Effector memory CD4-positive, alpha-beta T cell (primary cell): ENCODE measurements at regions not wholly inside any gene's neighbourhood (a gene's known extent, or its start where the extent isn't known, plus 50 kb on each side); places are given as distances from the start of the nearest gene placed in this dataset.

ENCODE experiments used
- DNase-seq, 3 donors: peaks; one replicate each; pipeline ENCODE4 v3.0.0-alpha.2; 2020
- H3K27ac ChIP-seq: 2 replicates; pipeline ENCODE4 v1.7.0; 2013; ENCODE audit warnings: mild to moderate bottlenecking, low read length, moderate library complexity; ENCODE audit not compliant: insufficient read depth, poor library complexity, severe bottlenecking
- H3K27me3 ChIP-seq: replicated peaks from 2 replicates; pipeline ENCODE4 v1.7.0; 2013; ENCODE audit warnings: mild to moderate bottlenecking, low read length; ENCODE audit not compliant: insufficient read depth, control insufficient read depth, poor library complexity, severe bottlenecking
- H3K36me3 ChIP-seq: 2 replicates; pipeline ENCODE4 v1.7.0; 2013; ENCODE audit warnings: mild to moderate bottlenecking, low read length, moderate library complexity; ENCODE audit not compliant: control insufficient read depth, insufficient read depth
- H3K4me1 ChIP-seq: 2 replicates; pipeline ENCODE4 v1.7.0; 2013; ENCODE audit warnings: low read length, mild to moderate bottlenecking; ENCODE audit not compliant: control insufficient read depth, insufficient read depth, poor library complexity, severe bottlenecking
- H3K4me3 ChIP-seq: 2 replicates; pipeline ENCODE4 v1.7.0; 2013; ENCODE audit warnings: low read length, low read depth, mild to moderate bottlenecking; ENCODE audit not compliant: insufficient read depth, poor library complexity, severe bottlenecking
- H3K9me3 ChIP-seq: 2 replicates; pipeline ENCODE4 v1.7.0; 2013; ENCODE audit warnings: mild to moderate bottlenecking, low read length, moderate library complexity; ENCODE audit not compliant: control insufficient read depth

DNA sequence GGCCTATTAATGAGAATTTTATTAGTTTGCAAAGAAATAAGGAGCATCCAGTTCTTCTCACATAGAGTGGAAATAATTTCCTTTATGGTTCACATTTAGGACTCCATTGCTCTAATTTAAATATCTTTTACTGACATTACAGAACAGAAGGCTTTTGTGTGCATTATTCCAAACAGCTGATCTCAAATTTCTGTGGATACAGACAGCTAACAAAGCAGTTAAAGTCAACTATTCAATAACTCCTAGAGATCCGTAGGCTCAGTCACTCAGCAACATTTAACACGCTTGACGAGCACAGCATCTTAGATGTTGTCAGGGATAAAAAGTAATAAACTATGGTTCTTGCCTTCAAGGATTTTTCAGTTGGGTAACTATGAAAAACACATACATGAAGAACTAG, 305.8 kb upstream of the SYNCRIP start:
- no peaks in the 10 kb centered on the region for H3K27me3 ChIP-seq
- H3K4me3 ChIP-seq, result no peak overlapping the region
- H3K9me3 ChIP-seq, result no peaks in the 10 kb centered on the region
- H3K4me1 ChIP-seq, result no peaks in the 10 kb centered on the region
- H3K36me3 ChIP-seq, result no peaks in the 10 kb centered on the region
- no peak for DNase-seq
- no peak overlapping the region for H3K27ac ChIP-seq

DNA sequence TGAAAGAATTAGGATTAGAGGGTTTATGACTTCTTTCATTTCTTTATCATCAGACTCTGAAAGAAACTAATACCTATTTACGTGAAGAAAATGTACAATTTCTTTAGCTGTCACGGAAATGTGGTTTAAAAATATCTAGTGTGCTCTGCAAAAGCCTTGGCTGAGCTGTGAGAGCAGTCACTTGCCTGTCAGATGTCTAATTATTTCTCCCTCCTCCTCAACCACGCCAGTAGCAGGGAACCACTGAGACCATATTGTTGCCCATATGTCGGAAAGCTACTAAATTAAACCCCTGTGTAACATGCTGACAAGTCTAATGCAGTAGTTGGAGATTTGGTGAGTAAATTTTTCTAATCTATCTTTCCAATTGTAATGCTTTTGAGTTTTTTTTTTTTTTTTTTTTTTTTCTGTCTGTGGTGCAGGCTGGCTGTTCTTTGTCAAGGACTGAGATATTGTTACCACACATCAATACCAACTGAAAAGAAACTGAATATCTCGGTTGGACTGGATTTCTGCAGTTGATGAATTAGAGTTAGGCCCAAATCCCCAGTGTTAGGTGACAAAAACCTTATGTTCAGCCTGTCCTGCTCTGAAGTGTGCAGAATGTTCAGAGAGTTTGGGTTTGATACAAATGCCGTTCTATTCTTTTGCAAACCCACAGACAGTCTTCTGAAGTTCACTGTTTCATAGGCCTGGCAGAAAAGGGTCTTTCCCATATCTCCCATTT, 302.9 kb upstream of the SYNCRIP start:
- Histone ChIP-seq H3K9me3 (no peaks in the 10 kb centered on the region), H3K4me1 (no peaks in the 10 kb centered on the region), H3K27ac (no peak overlapping the region), H3K4me3 (no peak overlapping the region), H3K36me3 (no peaks in the 10 kb centered on the region), H3K27me3 (no peaks in the 10 kb centered on the region)
- DNase-seq, result no peak

DNA sequence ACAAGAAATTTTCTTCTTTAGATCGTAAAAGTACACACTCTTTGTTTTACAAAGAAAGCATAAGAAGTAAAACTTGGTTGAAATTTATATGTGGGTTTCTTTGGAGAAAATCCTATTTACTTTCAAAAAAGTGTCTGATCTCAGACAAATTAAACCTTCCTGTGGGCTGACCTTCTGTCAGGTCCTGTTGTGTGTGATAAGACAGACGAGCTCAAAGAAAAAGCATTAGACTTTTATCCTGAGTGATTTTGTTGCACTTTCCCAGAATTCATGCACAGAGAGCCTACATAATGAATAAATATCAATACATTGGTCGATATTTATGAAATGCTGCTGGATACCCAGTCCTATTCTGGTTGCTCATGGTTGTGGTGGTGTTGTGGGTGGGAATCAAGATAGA, 302.1 kb upstream of the SYNCRIP start:
- Histone ChIP-seq H3K9me3 (no peaks in the 10 kb centered on the region), H3K4me1 (no peaks in the 10 kb centered on the region), H3K27ac (no peak overlapping the region), H3K27me3 (no peaks in the 10 kb centered on the region), H3K36me3 (no peaks in the 10 kb centered on the region), H3K4me3 (no peak overlapping the region)
- no peak for DNase-seq

DNA sequence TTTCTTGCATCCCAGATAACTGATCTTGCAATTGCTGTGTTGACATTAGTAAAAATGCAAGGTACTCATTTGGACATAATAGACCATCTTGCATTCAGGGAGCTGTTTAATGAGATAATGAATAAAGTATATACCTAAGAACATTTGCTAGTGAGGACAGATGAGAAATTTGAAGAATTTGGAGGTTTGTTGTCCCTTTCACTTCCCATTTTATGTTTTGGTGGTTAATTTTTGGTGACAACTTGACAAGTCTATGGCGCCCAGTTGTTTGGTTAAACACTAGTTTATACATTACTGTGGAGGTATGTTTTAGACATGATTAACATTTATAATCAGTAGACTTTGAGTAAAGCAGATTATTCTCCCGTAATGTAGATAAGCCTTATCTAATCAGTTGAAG, 300.2 kb upstream of the SYNCRIP start:
- Histone ChIP-seq H3K36me3 (no peaks in the 10 kb centered on the region), H3K4me1 (no peaks in the 10 kb centered on the region), H3K27me3 (no peaks in the 10 kb centered on the region), H3K4me3 (no peak overlapping the region), H3K9me3 (no peaks in the 10 kb centered on the region), H3K27ac (no peak overlapping the region)
- DNase-seq, result no peak

DNA sequence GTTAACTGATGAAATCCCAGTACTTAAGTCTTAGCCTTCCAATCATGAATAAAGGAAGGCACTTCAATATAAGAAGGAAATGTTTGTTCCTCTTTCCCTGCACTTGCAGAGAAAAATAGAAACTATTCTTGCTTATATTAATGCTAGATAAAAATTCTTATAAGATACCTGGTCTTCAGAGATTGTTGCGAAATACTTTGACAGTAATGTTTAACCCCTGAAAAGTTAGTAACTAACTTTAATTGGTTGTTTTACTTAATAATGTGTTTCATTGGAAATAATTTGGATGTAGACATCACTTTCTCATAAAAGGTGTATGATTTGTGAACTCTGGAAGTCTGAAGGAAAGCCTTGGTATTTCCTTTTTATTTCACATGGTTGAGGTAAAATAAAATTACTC, 294.2 kb upstream of the SYNCRIP start:
- no peaks in the 10 kb centered on the region for H3K27me3 ChIP-seq
- H3K9me3 ChIP-seq, result no peaks in the 10 kb centered on the region
- DNase-seq, result no peak
- no peaks in the 10 kb centered on the region for H3K36me3 ChIP-seq
- no peak overlapping the region for H3K4me3 ChIP-seq
- no peak overlapping the region for H3K27ac ChIP-seq
- H3K4me1 ChIP-seq, result no peaks in the 10 kb centered on the region

DNA sequence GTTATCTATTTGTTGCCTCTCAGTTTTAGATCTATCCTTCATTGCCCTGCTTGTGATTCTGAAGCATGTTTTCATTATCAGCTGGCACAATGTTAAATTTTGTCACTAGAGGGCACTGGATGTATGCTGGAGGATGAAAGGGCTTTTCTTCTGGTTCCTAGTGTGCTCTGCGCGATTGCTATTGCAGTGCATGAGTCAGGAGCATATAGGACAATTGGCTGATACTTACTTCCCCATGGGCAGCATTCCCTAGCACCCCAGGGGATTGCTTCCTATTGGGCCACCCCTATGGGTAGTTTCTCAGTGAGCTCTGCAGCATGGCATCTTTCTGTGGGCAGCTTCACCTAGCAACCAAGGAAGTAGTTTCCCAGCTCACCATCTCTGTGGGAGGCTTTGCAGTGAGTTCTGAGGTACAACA, 280.3 kb upstream of the SYNCRIP start:
- Histone ChIP-seq H3K27ac (no peak overlapping the region), H3K4me1 (no peaks in the 10 kb centered on the region), H3K9me3 (no peaks in the 10 kb centered on the region), H3K27me3 (no peaks in the 10 kb centered on the region), H3K36me3 (no peaks in the 10 kb centered on the region), H3K4me3 (no peak overlapping the region)
- no peak for DNase-seq

DNA sequence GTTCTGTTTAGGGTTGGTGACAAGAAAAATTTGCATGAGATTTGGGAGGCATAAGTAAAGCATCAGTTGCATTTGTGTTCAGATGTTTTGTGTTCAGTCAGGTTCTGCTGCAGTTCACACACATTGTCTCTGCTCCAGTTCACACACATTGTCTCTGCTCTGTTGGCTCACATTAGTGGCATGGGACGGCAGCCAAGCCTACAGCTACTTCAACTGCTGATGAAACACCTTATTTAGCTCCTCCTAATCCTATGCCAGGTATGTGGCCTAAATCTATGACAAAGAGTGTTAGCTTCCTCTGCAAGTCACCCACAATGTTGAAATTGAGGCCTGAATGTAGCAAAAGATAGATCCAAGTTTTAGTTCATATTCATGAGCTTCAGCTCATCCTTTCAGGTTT, 278.1 kb upstream of the SYNCRIP start:
- Histone ChIP-seq H3K27me3 (no peaks in the 10 kb centered on the region), H3K27ac (no peak overlapping the region), H3K4me1 (no peaks in the 10 kb centered on the region), H3K9me3 (no peaks in the 10 kb centered on the region), H3K4me3 (no peak overlapping the region), H3K36me3 (no peaks in the 10 kb centered on the region)
- no peak for DNase-seq

DNA sequence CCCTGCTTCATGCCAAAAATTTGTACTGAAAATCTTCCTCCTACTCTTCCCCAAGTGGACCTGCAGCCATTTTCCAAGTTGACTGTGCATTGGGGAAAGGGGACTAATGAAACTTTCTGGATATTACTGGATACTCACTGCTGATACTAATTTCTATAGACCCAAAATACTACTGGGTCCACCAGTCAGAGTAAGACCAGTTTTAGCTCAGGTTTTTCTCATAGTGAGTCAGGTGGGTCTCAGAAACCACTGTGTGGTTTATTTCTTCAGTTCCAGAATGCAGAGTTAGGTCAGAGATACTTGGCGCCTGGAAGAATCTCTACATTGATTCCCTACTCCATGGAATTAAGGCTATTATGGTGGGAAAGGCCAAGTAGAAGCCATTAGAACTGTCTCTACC, 274.8 kb upstream of the SYNCRIP start:
- H3K27ac ChIP-seq, result no peak overlapping the region

DNA sequence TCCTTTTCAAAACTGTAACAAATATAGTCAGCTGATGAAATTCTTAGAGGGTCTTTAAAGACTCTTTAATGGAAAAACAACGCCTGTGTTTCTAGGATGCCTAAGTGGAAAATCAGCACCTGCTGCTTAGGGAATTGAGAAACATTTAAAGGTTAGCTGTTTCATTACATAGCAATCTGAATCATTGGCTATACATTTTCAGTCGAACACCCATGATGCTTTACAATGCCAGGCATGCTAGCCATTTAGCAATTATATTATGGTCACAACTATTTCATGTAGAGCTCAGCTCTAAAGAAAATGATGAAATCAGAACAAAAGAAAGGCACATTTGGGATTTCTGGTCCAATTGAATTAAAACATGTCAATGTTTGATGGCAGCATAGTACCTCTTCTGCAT, 270.3 kb upstream of the SYNCRIP start:
- no peaks in the 10 kb centered on the region for H3K9me3 ChIP-seq
- no peak for DNase-seq
- H3K27me3 ChIP-seq, result no peaks in the 10 kb centered on the region
- no peak overlapping the region for H3K4me3 ChIP-seq
- H3K27ac ChIP-seq, result no peak overlapping the region
- no peaks in the 10 kb centered on the region for H3K4me1 ChIP-seq
- H3K36me3 ChIP-seq, result no peaks in the 10 kb centered on the region

More for the DNA sequence above, 274.8 kb upstream of the SYNCRIP start:
- Histone ChIP-seq H3K36me3 (no peaks in the 10 kb centered on the region), H3K9me3 (no peaks in the 10 kb centered on the region), H3K27me3 (no peaks in the 10 kb centered on the region), H3K4me1 (no peaks in the 10 kb centered on the region), H3K4me3 (no peak overlapping the region)
- DNase-seq, result no peak

DNA sequence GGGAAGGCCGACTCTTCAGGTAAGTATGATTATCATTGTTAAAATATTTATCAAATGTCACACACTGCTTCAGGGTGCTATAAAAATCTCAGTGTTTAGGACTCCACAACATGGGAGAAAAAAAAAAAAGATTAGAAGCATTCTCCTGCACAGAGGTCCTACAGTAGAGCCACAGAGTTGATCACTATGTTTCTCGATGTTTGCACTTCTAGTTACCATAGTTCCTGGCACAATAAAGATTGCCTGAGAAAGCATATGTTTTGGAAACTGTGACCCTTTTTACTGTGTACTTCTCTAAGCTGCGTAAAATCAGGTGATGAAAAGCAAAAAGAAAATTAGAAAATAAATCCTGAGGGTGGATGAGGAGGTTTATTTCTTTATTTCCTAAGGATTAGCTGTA, 269.9 kb upstream of the SYNCRIP start:
- no peaks in the 10 kb centered on the region for H3K36me3 ChIP-seq
- no peaks in the 10 kb centered on the region for H3K27me3 ChIP-seq
- no peak overlapping the region for H3K4me3 ChIP-seq
- no peaks in the 10 kb centered on the region for H3K9me3 ChIP-seq
- no peak overlapping the region for H3K27ac ChIP-seq
- no peak for DNase-seq
- H3K4me1 ChIP-seq, result no peaks in the 10 kb centered on the region
